GM12878 (cell line): ENCODE measurements at regions not wholly inside any gene's neighbourhood (a gene's known extent, or its start where the extent isn't known, plus 50 kb on each side); places are given as distances from the start of the nearest gene placed in this dataset.

Experiments used
- ATAC-seq: fragments of 200-7000 bp; cut with Tn5 transposase; 3 replicates; pipeline ENCODE4 v1.9.1; 2020; ENCODE audit warnings: mild to moderate bottlenecking, moderate library complexity
- BruUV-seq: library from RNA; stranded (reverse); fragments of 400-500 nt; replicated peaks from 2 replicates; lab custom pipeline; 2021; lab: Mats Ljungman, UMichigan
- CTCF ChIA-PET: fragments of 300-600 bp; sonication (Branson Sonifier 250); formaldehyde crosslinking; extraction: SDS; loops from one replicate; lab custom pipeline; 2021; ENCODE audit warnings: inconsistent platforms; lab: Yijun Ruan, JAX
- POLR2A ChIA-PET: fragments of 350-600 bp; formaldehyde crosslinking; extraction: SDS; loops from one replicate; lab custom pipeline; 2021; ENCODE audit warnings: inconsistent platforms; lab: Charles Lee
- RAD21 ChIA-PET: fragments of 300-600 bp; sonication (Branson Sonifier 250); formaldehyde crosslinking; loops from one replicate; lab custom pipeline; 2023; ENCODE audit warnings: antibody characterized with exemption; ENCODE audit not compliant: unreplicated experiment; lab: Charles Lee
- SMC1A ChIA-PET: fragments of 300-600 bp; sonication (Branson Sonifier 250); formaldehyde crosslinking; loops from one replicate; lab custom pipeline; 2023; ENCODE audit not compliant: unreplicated experiment, uncharacterized antibody; lab: Charles Lee
- DNase-seq: peaks from one replicate; pipeline ENCODE4 v3.0.0-alpha.2; 2011; ENCODE audit warnings: low read depth, low spot score
- FAIRE-seq: peaks from 3 replicates; lab custom pipeline; 2011; peaks lifted over from hg19 to GRCh38; lab: Jason Lieb, UNC
- H2AFZ ChIP-seq: 2 replicates; pipeline ENCODE4 v1.6.0; 2011; ENCODE audit warnings: low read depth, low read length, control low read depth; ENCODE audit not compliant: control insufficient read depth
- H3K27ac ChIP-seq: 2 replicates; pipeline ENCODE4 v1.5.1; 2011; ENCODE audit warnings: control low read depth; ENCODE audit not compliant: control insufficient read depth, insufficient read depth
- H3K27me3 ChIP-seq, 2 experiments: replicated peaks in 1 of 2; 2 replicates each; pipeline versions ENCODE4 v1.6.0 to v1.6.1; 2011; ENCODE audit warnings: low read length in 1 of 2; ENCODE audit not compliant: control insufficient read depth in 2 of 2, insufficient read depth in 2 of 2
- H3K36me3 ChIP-seq, 2 experiments: 2 replicates each; pipeline ENCODE4 v1.5.1; 2011; ENCODE audit warnings: low read length in 1 of 2; ENCODE audit not compliant: control insufficient read depth in 2 of 2, insufficient read depth in 2 of 2
- H3K4me1 ChIP-seq: 2 replicates; pipeline ENCODE4 v1.6.1; 2011; ENCODE audit warnings: mild to moderate bottlenecking, low read length, moderate library complexity, mixed read lengths; ENCODE audit not compliant: control insufficient read depth, insufficient read depth
- H3K4me2 ChIP-seq: 2 replicates; pipeline ENCODE4 v1.6.0; 2011; ENCODE audit warnings: control low read depth; ENCODE audit not compliant: control insufficient read depth, insufficient read depth
- H3K4me3 ChIP-seq: fragments of 200-600 bp; sonication (generic); 2 replicates; pipeline ENCODE4 v1.5.1; 2016
- H3K79me2 ChIP-seq: 2 replicates; pipeline ENCODE4 v1.6.0; 2011; ENCODE audit warnings: low read length; ENCODE audit not compliant: control insufficient read depth, insufficient read depth
- H3K9ac ChIP-seq: 2 replicates; pipeline ENCODE4 v1.8.0; 2011; ENCODE audit warnings: low read length, control low read depth, mixed read lengths; ENCODE audit not compliant: control insufficient read depth, insufficient read depth
- H3K9me3 ChIP-seq: replicated peaks from 3 replicates; pipeline ENCODE4 v1.5.1; 2011; ENCODE audit warnings: mild to moderate bottlenecking, low read length; ENCODE audit not compliant: control insufficient read depth, insufficient read depth
- H4K20me1 ChIP-seq: 2 replicates; pipeline ENCODE4 v1.6.0; 2011; ENCODE audit not compliant: control insufficient read depth, insufficient read depth
- TARDBP ChIP-seq: IDR thresholded peaks from 2 replicates; pipeline ENCODE4 v1.6.1; 2016; ENCODE audit warnings: borderline replicate concordance
- WGBS: methylation state at CpG from one replicate; pipeline ENCODE4 v1.1.6; 2016; ENCODE audit warnings: low lambda C conversion rate; ENCODE audit not compliant: insufficient replicate concordance, insufficient coverage; ENCODE audit errors: missing lambda C conversion rate; 5-methylcytosine and 5-hydroxymethylcytosine counted together
- in situ Hi-C: fragments of 300-500 bp; cut with MboI; formaldehyde crosslinking; loops from 9 replicates; pipeline ENCODE4 v1.14.3; 2018; ENCODE audit warnings: mixed read lengths
- intact Hi-C: fragments of 100-400 bp; cut with micrococcal nuclease; formaldehyde crosslinking; loops from one replicate; pipeline ENCODE4 v1.14.2; 2022; ENCODE audit not compliant: unreplicated experiment
- TF ChIP-seq, protein P1 (sequence below): fragments of 450-650 bp; IDR thresholded peaks from 2 replicates; pipeline ENCODE4 v1.6.1; 2018; ENCODE audit warnings: mild to moderate bottlenecking, low read depth, moderate library complexity; ENCODE audit not compliant: partially characterized antibody

DNA sequence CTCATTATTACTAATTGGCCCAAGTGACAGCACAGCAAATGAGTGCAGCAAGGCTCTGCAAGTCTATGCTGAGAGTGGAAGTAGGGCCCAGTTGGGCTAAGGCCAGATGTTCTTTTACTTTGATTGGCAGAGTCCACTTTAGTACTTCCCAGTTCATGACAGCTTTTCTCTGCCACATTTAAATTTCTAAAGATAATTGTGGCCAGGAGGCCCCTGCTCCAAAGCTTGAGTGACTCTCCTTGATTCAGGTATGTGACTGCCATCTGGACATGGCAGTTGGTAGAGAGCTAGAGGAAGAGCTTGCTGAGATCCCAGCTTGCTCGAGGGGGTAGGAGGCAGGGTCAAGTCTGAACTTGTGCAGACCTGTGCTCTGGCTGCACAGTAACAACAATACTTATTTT is 154.1 kb downstream of the CARTPT start (continued):
- TF ChIP-seq, protein P1, sequence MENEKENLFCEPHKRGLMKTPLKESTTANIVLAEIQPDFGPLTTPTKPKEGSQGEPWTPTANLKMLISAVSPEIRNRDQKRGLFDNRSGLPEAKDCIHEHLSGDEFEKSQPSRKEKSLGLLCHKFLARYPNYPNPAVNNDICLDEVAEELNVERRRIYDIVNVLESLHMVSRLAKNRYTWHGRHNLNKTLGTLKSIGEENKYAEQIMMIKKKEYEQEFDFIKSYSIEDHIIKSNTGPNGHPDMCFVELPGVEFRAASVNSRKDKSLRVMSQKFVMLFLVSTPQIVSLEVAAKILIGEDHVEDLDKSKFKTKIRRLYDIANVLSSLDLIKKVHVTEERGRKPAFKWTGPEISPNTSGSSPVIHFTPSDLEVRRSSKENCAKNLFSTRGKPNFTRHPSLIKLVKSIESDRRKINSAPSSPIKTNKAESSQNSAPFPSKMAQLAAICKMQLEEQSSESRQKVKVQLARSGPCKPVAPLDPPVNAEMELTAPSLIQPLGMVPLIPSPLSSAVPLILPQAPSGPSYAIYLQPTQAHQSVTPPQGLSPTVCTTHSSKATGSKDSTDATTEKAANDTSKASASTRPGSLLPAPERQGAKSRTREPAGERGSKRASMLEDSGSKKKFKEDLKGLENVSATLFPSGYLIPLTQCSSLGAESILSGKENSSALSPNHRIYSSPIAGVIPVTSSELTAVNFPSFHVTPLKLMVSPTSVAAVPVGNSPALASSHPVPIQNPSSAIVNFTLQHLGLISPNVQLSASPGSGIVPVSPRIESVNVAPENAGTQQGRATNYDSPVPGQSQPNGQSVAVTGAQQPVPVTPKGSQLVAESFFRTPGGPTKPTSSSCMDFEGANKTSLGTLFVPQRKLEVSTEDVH: no peak

DNA sequence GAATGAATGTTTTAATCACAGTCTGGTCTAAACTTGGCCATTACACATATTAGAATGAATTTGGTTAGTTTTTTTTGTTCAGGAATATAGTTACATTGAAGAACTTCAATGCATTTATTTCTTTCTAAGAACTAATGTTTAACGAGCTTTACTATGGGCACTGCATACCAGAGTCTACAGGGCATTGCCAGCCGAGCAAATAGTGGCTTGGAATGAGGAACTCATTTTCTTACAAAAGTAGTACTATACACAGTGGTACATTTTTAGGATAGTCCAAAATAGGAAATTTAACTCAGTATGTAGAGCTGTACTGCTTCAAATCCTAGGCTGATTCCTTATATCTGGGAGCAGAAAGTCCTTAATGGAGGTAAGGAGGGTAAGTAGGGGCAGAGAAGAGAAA is 155.4 kb downstream of the CARTPT start:
- POLR2A ChIA-PET: interaction anchor here (0.7 kb wide), 1 partner anchor 32 kb away, joined by 3 read pairs; no protein-coding TSS in a partner anchor
- in situ Hi-C loops: no loop called here
- Histone ChIP-seq H3K27ac (no peak overlapping the region), H3K9me3 (no peaks in the 10 kb centered on the region; the same call in 2 of the 3 replicates), H3K27me3 (no peaks in the 10 kb centered on the region), H2AFZ (no peak overlapping the region), H3K79me2 (no peaks in the 10 kb centered on the region), H3K4me1 (no peaks in the 10 kb centered on the region), H3K4me3 (no peak overlapping the region), H3K4me2 (no peak overlapping the region), H4K20me1 (no peaks in the 10 kb centered on the region), H3K36me3 (no peaks in the 10 kb centered on the region), H3K9ac (no peak overlapping the region)
- DNase-seq (no peak), ATAC-seq (no peak), FAIRE-seq (no peak)
- SMC1A ChIA-PET: interaction anchor here (1.5 kb wide), 1 partner anchor 10 kb away, joined by 3 read pairs; no protein-coding TSS in a partner anchor
- BruUV-seq: no TSS peak
- intact Hi-C loops: no loop called here
- RAD21 ChIA-PET: no interaction called here
- 29% methylated on average over 2 of the region's 2 CpGs for WGBS
- no peak for TF ChIP-seq TARDBP
- CTCF ChIA-PET: no interaction called here
